AG09319 (cell line): ENCODE measurements at regions not wholly inside any gene's neighbourhood (a gene's known extent, or its start where the extent isn't known, plus 50 kb on each side); places are given as distances from the start of the nearest gene placed in this dataset.

ENCODE experiments used
- DNase-seq: peaks from one replicate; pipeline ENCODE4 v3.0.0-alpha.2; 2010; ENCODE audit warnings: low read depth; ENCODE audit errors: extremely low read depth
- TF ChIP-seq, protein P1 (sequence below): IDR thresholded peaks from 2 replicates; pipeline ENCODE4 v1.5.1; 2011; ENCODE audit warnings: low read depth, mild to moderate bottlenecking, inconsistent platforms, low read length, moderate library complexity

DNA sequence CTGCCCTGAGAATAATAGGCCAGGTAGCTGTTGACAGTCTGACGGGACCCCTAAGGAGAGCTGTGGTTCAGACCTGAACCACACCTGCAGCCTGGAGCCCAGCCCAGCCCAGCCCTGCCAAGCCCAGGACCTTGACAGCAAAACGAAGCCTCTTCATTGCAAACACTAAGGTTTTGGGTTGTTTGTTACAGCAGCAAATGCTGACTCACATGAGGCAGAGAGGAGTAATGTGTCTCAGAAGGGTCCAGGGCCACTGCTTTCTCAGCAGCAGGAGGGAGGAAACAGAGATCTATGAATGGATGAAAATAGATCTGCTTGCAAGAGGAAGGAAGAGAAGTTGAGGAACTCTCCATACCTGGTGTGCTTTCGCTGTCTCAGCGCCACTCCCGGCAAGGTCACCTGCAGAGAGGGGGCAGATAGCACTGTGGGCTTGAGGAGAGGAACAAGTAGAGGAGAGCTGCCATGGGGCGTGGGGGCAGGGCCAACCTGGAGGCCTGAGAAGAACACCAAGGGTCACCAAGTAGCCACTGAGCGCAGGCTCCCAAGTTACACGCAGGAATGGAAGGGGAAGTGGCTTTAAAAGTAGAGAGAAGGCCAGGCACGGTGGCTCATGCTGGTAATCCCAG is 127.2 kb downstream of the ZNF281 start:
- TF ChIP-seq, protein P1, sequence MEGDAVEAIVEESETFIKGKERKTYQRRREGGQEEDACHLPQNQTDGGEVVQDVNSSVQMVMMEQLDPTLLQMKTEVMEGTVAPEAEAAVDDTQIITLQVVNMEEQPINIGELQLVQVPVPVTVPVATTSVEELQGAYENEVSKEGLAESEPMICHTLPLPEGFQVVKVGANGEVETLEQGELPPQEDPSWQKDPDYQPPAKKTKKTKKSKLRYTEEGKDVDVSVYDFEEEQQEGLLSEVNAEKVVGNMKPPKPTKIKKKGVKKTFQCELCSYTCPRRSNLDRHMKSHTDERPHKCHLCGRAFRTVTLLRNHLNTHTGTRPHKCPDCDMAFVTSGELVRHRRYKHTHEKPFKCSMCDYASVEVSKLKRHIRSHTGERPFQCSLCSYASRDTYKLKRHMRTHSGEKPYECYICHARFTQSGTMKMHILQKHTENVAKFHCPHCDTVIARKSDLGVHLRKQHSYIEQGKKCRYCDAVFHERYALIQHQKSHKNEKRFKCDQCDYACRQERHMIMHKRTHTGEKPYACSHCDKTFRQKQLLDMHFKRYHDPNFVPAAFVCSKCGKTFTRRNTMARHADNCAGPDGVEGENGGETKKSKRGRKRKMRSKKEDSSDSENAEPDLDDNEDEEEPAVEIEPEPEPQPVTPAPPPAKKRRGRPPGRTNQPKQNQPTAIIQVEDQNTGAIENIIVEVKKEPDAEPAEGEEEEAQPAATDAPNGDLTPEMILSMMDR = no peak
- DNase-seq = no peak

DNA sequence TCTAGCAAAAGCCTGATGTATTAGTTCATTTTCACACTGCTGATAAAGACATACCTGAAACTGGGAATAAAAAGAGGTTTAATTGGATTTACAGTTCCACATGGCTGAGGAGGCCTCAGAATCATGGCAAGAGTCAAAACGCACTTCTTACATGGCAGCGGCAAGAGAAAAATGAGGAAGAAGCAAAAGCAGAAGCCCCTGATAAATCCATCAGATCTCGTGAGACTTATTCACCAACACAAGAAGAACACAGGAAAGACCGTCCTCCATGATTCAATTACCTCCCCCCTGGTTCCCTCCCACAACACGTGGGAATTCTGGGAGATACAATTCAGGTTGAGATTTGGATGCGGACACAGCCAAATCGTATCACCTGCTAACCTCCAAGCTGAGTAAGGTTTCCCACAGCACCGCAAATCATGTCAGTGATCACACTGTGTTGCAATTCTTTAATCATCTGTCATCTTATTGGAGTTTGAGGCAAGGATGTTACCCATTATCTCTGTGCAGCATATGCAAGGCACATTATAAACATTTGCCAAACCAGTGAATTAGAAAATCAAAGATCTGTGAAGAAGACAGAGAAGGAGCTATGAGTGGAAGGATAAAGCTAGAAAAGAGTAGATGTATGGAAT is 128.5 kb downstream of the ZNF281 start:
- no peak for DNase-seq
- TF ChIP-seq, protein P1 = no peak

DNA sequence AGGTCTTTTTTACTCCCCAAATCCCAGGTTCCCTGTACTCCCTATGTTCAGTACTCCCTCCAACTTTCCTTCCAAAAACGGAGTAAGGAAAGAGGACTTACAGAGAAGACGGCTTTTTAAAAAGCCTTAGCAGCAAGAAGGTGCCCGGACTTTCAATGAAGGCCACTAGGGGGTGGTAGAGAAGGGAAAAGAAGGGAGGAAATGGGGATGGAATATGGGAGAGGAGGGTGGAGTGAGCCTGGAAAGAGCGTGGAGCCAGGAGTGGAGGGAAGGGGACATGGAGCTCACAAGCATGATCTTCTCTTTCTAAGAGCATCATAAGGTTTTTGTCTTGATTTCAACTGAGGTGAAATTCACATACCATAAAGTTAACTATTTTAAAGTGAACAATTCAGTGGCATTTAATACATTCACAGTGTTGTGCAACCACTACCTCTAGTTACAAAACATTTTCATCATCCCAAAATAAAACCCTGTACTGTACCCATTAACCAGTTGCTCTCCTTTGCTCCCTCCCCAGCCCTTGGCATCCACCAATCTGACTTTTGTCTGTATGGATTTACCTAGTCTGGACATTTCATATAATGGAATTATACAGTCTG is 129.9 kb downstream of the ZNF281 start:
- TF ChIP-seq, protein P1 = peak; percentile 54
- DNase-seq = no peak

DNA sequence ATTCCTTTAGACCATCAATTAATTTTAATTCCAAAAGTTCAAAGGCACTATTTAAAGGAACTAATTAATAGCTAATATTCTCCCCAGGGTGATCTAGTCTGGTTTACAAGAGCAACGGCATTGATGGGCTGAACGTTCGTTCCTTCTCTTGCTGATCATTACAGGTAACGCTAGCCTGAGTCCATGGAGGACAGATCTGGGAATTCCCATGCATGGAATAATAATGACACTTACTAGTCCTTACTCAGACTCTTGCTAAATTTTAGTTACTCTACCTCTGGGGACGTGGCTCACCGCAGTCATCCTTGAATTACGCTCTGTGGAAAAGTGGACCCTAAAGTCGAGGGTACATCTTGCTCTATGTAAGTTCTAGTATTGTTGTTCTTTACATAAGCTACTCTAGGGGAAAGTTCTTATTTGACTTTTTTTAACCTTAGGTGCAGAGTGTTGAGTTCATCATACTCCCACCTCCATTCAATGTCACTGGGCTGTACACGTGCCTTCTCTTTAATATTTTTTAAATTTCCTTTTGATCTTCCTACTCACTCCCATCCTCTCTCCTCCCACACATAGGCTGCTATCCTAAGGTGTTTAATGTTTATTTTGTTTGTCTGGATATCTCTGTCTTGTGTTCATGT is 133.9 kb downstream of the ZNF281 start:
- DNase-seq = no peak
- TF ChIP-seq, protein P1 = no peak

DNA sequence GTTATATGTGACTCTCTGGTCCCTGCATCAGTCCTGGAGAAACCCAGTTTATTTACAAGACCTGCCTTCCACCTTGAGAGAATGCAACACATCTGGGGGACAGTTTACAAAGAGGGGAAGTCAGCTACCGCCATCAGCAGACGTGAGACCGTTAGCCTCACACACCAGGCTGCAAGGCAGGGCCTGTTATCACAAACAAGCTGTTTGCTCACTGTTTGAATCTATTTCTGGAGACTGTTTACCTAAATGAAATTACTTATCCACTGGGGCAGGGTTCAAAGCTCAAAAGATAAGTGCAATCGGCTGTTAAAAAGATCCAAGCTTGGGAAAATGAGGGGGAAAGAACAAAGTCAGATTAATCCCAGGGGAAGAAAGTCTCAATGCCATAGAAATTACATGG is 134.4 kb downstream of the ZNF281 start:
- TF ChIP-seq, protein P1 = no peak
- DNase-seq = no peak

DNA sequence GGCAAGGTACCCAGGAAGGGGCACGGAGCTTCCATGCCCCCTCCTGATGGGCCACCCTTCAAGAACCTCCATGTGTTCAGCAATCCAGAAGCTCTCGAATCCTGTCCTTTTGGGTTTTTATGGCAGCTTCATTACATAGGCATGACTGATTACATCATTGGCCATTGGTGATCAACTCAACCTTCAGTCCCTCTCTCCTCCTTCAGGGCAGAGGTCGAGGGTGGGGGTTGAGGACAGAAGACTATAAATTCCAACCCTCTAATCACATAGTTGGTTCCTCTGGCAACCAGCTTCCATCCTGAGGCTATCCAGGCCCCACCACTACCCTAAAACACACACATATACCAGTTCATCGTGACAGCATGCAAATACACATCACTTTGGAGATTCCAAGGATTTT is 135.7 kb downstream of the ZNF281 start:
- TF ChIP-seq, protein P1 = no peak
- DNase-seq = no peak
